HG03108 (cell line): ENCODE measurements at regions not wholly inside any gene's neighbourhood (a gene's known extent, or its start where the extent isn't known, plus 50 kb on each side); places are given as distances from the start of the nearest gene placed in this dataset.

Experiments used
- ATAC-seq: cut with Tn5 transposase; IDR thresholded peaks from one replicate; pipeline ENCODE4 v1.9.1; 2021; ENCODE audit warnings: moderate library complexity; ENCODE audit not compliant: unreplicated experiment

DNA sequence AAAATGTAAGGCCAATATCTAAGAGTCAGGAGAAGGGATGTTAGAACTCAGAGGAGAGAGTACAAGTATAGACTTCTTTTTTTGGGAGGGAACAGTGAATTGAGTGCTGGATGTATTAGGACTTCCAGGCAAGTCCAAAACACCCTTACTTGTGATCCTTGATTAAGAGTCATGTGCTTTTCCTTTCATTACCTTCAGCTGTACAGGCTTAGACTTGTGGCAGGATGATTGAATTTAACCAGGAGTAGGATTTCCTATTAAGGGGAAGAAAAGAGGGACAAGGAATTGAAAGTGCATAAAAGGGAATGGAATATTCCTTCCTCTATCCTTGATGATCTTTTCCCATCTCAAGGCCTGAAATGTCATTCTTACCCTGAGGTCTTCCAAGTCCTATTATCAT is 606.7 kb downstream of the STIM2 start:
- ATAC-seq: no peak

DNA sequence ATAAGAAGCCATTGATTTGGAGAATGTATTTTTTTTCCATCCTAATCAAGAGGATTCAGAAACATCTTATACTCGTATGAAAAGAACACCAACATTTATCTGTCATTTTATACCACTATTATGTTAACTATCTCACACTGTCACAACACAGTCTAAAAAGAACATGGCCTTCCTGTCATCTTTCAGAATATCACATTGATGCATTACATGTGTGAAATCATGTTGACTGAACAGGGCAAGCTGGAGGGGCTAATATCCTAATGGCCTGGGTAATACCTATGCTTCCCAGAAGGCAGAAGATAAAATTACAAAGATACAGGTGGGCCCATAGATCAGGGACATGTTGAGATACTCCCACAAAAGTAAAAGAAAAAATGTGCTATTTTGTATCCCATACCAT is 611.7 kb downstream of the STIM2 start:
- ATAC-seq: no peak

DNA sequence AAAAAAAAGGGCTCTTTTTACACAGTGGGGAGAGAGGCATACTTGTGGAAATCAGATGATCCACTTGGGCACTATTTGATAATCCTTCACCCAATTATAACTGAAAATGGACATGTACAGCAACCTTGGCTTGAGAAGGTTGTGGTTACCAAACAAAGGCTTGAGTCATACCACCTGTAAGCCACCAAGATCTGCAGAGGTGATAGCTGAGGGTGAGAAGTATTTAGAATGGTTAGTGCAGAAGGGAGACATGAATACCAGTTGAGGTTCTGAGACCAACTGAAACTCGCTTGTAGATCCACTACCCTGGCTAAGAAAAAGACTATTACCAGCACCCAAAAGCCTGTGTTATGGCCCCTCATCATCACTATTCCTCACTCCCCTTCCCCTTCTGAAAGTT is 614.0 kb downstream of the STIM2 start:
- ATAC-seq: no peak

DNA sequence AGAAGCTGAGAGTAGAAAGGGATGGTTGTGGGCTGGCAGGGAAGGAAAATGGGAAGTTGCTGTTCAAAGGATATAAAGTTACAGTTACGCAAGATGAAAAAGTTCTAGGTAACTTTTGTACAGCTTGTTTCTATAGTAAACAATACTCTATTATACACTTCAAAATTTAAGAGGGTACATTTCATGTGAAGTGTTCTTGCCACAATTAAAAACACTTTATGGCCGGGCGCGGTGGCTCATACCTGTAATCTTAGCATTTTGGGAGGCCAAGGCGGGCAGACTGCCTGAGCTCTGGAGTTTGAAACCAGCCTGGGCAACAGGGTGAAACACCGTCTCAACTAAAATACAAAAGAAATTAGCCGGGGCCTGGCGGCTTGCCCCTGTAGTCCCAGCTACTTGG is 623.6 kb downstream of the STIM2 start:
- no peak for ATAC-seq

DNA sequence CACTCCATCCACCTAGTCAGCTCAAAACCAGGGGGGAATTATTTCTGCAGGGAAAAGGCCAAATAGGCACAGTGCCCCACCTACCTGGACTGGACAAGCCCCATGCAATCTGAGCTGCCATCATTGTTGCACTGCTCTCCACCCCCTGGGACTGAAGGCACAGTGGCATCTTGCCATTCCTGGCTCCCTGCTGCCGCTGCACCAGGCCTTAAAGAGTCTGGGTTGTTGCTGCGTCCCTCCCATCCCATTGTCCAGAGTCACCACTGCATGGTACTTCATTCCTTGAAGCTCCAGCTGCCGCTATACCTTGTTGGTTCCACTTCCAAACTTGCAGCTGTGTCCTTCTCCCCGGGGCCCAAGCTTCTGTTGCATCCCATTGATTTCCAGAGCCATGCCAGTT is 629.7 kb downstream of the STIM2 start:
- no peak for ATAC-seq

DNA sequence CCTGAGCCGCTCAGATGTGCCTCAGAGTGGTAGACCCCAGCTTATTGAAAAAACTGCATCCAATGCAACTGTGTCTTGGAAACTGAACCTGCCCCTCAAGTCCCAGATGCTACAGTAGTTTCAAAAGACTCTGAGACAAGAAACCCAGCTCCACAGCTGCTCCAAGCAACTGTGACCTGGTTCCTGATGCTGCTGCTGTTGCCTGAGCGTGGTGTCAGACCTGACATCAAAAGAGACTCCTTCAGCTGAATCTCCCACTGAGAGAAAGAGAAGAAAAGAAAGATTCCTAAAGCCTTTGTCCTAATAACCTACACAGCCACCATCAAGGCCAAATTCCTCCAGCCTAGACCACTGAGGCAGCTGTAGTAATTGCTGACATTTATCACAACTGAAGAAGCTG is 630.1 kb downstream of the STIM2 start:
- ATAC-seq: no peak

DNA sequence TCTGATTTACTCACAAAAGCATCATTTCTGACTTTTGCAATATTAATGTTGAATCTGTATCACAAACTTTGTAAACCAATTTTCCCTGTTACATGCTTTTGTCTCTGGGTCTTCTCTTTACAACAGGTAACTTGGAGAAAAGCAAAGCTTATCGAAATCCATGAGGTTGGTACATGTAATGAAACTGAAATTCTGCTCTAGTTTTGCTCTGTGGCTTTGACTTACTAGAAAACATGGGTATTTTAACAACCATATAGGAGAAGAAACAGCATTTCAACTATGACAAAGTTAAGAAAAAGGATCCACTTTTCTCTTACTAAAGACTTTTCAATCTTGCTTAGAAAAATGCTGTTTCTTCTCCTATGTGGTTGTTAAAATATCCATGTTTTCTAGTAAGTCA is 645.8 kb downstream of the STIM2 start:
- ATAC-seq: no peak

DNA sequence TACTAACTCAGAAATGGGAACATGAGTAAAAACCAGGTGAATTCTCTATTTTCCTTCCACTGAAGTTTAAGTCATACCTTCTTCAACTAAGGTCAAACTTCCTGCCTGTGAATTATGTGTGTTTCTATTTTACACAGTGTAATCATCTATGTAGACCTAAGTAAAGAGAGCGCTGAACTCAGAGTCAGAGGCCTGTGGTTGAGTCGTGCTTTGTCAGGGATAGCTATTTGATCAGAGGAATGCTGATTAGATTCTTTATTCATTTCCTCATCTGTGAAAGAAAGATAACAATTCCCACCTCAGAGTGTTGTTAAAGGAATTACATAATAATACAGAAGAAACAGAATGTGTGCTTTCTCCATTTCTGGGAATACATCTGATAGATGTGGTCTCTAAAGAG is 654.1 kb downstream of the STIM2 start:
- ATAC-seq: no peak

DNA sequence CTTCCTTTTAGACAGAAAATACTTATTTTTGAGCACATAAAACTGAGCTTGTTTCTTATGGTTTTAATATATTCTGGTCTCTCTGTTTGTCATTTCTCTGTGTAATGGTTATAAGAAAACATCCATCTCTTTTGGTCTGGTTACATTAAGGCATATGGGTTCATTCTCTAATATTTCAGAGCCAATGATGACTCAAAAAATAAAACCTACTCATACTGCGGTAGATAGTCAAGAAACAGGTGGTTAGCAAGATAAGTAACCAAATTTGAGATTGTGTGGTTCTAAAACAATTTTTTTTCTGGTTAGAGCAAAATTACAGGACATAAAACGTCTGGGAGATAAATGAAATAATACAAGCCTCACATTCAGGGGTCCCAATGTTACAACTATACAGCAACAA is 654.5 kb downstream of the STIM2 start:
- ATAC-seq: no peak

DNA sequence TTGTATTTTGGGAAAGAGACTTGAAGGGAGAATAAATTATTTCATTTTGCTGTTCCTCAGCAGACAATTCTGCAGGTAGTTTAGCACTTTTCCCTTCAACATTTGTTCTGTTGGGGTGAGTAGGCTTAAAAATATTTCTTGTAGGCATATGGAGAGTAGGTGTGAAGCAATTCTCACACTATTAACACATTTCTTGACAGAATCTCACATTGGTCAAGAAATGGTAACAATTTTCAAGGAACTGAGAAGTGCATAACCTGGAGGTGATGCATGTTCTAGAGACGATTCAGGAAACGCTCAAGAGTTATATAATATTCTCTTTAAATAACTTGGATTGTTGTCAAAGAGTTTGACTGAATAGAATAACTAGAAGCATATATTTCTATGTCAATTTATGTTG is 658.2 kb downstream of the STIM2 start:
- ATAC-seq: no peak

DNA sequence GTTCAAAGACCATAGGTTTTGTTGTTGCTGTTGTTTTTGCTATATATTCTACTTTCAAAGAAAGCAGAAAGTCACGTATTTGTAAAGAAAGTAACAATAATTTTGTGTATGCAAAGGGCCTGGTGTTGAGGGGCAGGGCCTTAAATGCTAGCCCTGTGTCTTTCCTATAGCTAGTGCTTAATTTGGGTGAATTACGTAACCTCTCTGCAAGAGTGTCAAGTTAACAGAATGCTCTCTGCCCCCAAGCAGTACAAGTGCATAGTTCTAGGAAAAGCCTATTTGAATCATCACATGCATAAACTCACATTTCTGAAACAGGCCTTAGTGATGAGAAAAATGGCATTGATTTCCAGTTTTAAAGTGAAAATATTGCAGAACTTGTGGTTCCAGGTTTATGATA is 663.6 kb downstream of the STIM2 start:
- ATAC-seq: no peak

DNA sequence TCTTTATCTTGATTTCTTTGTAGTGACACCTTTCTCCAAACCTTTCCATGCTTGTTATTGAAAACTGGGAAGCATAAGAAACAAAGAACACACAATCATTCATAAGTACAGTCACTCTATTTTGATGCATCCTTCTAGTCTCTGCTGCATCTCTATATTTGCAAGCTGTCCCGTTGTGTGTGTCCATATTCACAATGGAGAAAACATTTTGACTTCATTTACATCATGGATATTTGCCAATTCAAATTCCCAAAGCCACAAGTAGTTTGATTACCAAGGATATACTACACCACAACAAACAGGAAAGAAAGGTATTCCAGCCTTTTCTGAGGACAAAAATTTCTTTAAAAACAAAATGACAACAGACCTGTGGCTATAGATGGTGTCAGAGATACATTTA is 673.8 kb downstream of the STIM2 start:
- no peak for ATAC-seq

DNA sequence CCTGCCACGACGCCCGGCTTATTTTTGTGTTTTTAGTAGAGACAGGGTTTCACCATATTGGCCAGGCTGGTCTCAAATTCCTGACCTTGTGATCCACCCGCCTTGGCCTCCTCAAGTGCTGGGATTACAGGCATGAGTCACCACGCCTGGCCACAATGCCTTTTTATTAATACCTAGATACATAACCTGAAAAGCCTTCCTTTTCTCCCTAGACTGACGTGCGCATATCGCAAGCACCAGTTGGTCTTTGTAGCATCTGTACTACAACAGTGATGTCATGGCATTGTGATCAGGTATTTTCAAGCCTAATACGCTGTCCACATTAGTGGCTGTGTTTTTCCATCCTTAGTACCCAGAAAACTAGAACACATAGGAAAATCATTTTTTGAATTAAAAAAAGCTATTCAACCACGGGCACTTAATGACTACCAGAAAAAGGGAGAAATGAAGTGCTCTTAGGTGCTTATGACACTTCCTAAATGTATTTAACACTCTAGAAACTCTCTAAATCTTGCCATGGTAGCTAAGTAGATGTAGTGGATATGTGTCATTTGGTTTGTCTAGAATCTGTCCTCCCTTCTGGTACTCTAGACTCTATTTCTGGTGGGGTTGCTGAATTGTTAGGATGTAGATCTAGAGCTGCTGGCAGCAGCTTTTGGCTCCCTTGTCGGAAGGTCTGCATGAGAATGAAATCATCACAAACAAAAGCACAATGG is 707.8 kb downstream of the STIM2 start:
- ATAC-seq: no peak

DNA sequence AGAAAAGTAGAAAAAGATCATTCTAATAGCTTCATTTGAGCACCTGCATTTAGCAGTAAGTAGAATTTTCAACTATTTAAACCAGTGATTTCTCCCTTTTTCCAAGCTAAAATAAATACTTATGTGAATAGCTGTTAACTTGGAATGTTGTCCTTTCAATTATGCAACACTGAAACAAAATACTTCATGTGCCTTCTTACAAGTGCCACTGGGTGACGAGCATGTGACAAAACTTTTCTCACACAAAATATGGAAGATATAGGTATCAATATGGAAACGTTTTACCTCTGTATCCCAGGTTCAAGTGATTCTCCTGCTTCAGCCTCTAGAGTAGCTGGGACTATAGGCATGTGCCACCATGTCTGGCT is 708.3 kb downstream of the STIM2 start:
- ATAC-seq: no peak

DNA sequence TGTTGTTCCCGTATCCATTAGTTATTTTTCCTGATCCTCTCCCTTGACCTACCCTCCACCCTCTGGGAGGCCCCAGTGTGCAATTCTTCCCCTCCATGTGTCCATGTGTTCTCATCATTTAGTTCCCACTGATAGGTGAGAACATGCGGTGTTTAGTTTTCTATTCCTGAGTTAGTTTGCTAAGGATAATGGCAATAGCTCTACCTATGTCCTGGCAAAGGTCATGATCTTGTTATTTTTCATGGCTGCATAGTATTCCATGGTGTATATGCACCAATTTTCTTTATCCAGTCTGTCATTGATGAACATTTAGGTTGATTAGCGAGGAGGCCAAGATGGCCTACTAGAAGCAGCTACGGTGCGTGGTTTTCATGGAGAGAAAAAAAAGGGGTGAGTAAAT is 714.1 kb downstream of the STIM2 start:
- no peak for ATAC-seq

DNA sequence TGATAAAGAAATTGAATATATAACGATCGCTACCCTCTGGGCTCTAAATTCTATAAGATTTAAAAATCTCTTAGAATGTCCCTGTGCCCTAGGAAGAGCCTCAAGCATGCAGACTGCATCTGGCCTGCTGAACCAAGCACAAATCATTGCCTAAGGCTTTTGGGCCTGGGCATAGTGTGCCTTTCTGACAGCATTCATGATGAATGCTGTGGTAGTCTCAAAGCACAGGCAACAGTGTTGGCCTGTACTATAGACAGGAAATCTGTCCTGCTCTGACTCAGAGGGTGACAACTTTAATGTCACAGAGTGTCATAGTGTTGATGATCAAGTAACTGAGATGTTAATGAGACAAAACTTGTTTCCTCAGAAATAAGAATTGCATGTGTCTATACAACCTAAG is 717.3 kb downstream of the STIM2 start:
- ATAC-seq: no peak

DNA sequence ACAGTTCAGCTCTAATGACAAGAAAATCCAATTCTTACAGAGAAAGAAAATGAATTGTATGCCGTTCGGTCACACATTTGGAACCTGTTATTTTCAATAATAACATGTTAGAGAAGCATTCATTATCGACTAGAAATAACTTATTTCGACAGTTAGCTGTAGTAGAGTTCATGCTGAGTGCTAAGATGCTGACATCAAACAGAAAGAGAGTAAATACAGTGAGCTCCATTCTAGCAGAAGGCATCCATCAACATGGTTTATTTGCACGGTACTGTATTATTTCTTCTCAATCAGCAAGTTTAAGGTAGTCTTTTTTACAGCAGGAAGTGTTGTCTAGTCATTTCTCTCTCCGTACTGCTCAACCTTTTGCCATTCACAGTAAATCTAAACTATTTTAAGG is 732.1 kb downstream of the STIM2 start:
- ATAC-seq: no peak

DNA sequence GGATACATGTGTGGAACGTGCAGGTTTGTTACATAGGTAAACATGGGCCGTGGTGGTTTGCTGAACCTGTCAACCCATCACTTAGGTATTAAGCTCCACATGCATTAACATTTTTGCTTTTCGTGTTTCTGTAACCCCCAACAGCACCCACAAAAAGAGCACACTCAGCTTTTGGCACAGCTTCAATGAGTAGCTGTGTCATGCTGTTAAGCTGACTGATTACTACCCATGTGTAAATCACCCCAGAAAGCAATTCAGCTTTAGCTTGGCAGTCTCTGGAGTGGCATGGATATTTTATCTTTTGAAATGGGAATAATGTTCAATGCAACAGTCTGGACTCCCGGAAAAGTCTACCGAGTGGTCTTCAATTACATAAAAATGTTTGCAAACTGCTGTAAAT is 734.3 kb downstream of the STIM2 start:
- ATAC-seq: no peak

DNA sequence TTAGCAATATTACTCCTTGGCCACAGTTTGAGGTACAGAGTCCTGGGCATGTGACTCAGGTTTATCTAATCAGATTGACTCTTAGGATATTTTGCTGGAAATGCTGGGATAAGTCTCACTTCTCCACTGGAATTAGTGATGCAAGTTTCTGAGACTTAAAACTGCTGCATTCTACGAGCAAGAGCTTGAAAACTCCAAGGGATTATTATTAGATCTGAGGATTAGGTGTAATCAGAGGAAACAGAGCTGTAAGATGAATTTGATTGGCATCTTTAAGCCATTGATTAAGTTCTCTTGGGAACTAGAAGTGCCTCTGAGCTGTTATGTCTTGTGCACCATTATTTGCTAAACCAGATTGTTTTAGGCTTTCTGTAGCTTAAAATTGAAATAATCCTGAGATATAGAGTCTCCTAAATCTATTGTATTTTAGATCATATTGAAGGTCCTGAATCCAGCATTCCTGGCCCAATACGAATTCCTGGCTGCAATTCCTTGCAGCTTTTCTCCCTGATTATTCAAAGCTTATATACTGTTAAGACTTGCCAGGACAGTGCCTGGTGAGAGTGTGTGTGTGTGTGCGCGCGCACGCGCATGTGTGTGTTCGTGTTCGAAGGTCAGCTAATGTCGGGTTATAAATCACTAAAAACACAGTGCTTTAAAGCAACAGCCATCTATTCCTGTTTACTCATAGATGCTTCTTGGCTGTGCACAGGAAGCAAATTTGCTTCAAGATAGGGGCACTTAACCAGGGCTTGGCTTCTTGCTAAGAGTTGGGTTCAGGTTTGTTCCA is 735.1 kb downstream of the STIM2 start:
- ATAC-seq: no peak

DNA sequence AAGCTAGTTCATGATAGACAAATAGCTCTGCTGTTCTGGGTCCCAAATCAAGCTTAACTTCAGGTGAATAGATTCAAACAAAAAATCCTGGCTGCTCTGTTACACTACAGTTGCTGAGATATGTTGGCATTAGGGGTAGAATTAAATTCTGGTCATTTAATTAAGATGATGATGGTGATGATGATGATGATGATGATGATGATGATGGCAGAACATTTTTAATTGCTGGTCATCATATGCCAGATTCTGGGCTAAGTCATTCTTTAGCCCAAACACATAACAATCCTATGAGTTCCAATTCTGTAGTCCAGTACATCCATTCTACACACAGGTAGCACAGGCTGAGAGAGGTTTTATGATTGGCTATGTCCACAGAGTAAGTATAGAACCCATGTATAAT is 741.5 kb downstream of the STIM2 start:
- ATAC-seq: no peak

DNA sequence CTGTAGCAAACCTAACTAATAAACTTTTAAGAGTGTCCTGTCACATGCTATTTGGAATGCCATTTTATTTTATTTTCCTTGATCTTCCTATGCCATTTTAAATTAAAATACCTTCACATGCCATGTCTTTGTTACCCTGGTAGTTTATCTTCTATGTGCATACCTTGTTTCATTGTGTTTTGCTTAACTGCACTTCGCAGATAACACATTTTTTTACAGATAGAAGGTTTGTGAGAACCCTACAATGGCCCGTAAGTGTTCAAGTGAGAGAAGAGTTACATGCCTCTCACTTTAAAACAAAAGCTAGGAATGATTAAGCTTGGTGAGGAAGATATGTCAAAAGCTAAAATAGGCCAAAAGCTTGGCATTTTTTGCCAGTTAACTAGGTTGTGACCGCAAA is 744.1 kb downstream of the STIM2 start:
- ATAC-seq: no peak

DNA sequence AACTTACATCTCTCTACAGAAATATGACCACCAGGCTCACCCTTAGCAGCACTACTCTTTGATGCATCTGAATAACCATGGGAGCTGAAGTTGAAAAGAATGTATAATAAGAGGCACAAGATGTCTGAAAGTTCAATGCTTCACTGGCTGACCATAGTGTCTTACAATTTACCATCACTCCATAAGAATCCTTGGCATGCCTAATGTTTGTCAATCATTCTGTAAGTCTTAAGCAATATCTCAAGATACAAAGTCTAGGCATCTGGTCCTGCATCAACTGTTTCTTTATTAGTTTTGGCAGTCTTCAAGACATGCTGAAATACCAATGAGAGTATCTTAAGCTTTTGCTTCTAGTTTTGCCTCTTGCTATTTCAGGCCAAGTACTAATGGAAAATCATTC is 755.5 kb downstream of the STIM2 start:
- no peak for ATAC-seq

DNA sequence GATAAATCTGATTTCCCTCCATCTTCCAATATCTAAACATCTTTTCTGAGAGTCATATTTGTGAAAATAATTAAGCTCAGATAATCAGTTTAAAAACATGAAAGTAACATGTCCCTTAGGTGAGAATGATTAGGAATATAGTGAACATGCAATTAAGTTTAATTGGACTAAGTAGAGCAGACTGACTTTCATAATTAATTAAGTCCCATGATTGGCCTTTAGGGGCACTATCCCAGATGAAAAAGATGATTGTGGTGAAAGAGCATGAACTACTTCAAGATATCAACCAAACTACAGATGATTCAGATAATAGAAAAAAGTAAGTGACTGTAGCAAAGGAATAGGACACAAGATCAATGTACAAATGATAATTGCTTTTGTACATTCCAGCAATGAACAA is 758.8 kb downstream of the STIM2 start:
- no peak for ATAC-seq
